SK-N-SH (cell line): ENCODE measurements at regions not wholly inside any gene's neighbourhood (a gene's known extent, or its start where the extent isn't known, plus 50 kb on each side); places are given as distances from the start of the nearest gene placed in this dataset.

Source experiments
- CTCF ChIA-PET: fragments of 300-600, 350-600 bp; formaldehyde crosslinking; extraction: SDS; loops from one replicate; lab custom pipeline; 2021; lab: Yijun Ruan, JAX
- POLR2A ChIA-PET: fragments of 350-600 bp; sonication (Branson Sonifier 250); formaldehyde crosslinking; extraction: SDS; loops from one replicate; lab custom pipeline; 2020; ENCODE audit warnings: antibody characterized with exemption, inconsistent platforms; lab: Yijun Ruan, JAX
- DNase-seq: peaks from one replicate; pipeline ENCODE4 v3.0.0; 2012
- H2AFZ ChIP-seq: fragments of 200-600 bp; sonication (generic); 2 replicates; pipeline ENCODE4 v1.8.1; 2016; ENCODE audit warnings: antibody characterized with exemption, mild to moderate bottlenecking, low read depth
- H3F3A ChIP-seq: fragments of 200-600 bp; sonication (generic); replicated peaks from 2 replicates; pipeline ENCODE3; 2016; ENCODE audit warnings: antibody characterized with exemption, mild to moderate bottlenecking; ENCODE audit not compliant: insufficient read depth
- H3K27ac ChIP-seq, 2 experiments: fragments of 200-500 bp in 1 of 2; fragments of 200-600 bp in 1 of 2; sonication (Bioruptor generic) in 1 of 2; sonication (generic), shearing (Covaris generic) in 1 of 2; 2 replicates each; pipeline versions ENCODE4 v1.5.1 to v1.6.1; 2014 to 2016; ENCODE audit warnings: low read depth in 2 of 2, inconsistent platforms in 1 of 2, low read length in 1 of 2, mild to moderate bottlenecking in 1 of 2, mixed read lengths in 1 of 2
- H3K27me3 ChIP-seq: fragments of 200-600 bp; sonication (generic), shearing (Covaris generic); 2 replicates; pipeline ENCODE4 v1.6.1; 2016; ENCODE audit warnings: mixed run types; ENCODE audit not compliant: insufficient read depth
- H3K36me3 ChIP-seq, 2 experiments: fragments of 200-500 bp in 1 of 2; fragments of 200-600 bp in 1 of 2; sonication (Bioruptor generic) in 1 of 2; sonication (generic) in 1 of 2; replicated peaks in 1 of 2; 2 replicates each; pipeline versions ENCODE3 to v1.5.1; 2014 to 2016; ENCODE audit warnings: low read length in 1 of 2, mild to moderate bottlenecking in 1 of 2; ENCODE audit not compliant: insufficient read depth in 2 of 2, control insufficient read depth in 1 of 2
- H3K4me1 ChIP-seq, 2 experiments: fragments of 200-500 bp in 1 of 2; fragments of 200-600 bp in 1 of 2; sonication (Bioruptor generic) in 1 of 2; sonication (generic), shearing (Covaris generic) in 1 of 2; 2 replicates each; pipeline versions ENCODE4 v1.5.1 to v1.6.1; 2014 to 2016; ENCODE audit warnings: low read depth in 1 of 2, low read length in 1 of 2, mixed run types in 1 of 2; ENCODE audit not compliant: insufficient read depth in 2 of 2, control insufficient read depth in 1 of 2
- H3K4me2 ChIP-seq: fragments of 200-600 bp; sonication (generic), shearing (Covaris generic); 2 replicates; pipeline ENCODE4 v1.6.1; 2017; ENCODE audit warnings: mixed run types
- H3K4me3 ChIP-seq, 2 experiments: fragments of 200-500 bp in 1 of 2; fragments of 200-600 bp in 1 of 2; sonication (Bioruptor generic) in 1 of 2; sonication (generic), shearing (Covaris generic) in 1 of 2; 2 replicates each; pipeline versions ENCODE4 v1.5.1 to v1.8.1; 2014 to 2016; ENCODE audit warnings: low read depth in 2 of 2, inconsistent platforms in 1 of 2, low read length in 1 of 2, mild to moderate bottlenecking in 1 of 2, mixed read lengths in 1 of 2, moderate library complexity in 1 of 2
- H3K79me2 ChIP-seq: fragments of 200-600 bp; sonication (generic); 2 replicates; pipeline ENCODE4 v1.8.1; 2017; ENCODE audit warnings: mild to moderate bottlenecking; ENCODE audit not compliant: insufficient read depth
- H3K9ac ChIP-seq: fragments of 200-600 bp; sonication (generic); 2 replicates; pipeline ENCODE4 v1.6.1; 2017; ENCODE audit warnings: mixed run types
- H3K9me2 ChIP-seq: fragments of 200-600 bp; sonication (generic); 2 replicates; pipeline ENCODE4 v1.6.1; 2017; ENCODE audit warnings: mixed run types
- H3K9me3 ChIP-seq: fragments of 200-600 bp; sonication (generic); 2 replicates; pipeline ENCODE4 v1.6.1; 2017; ENCODE audit warnings: mixed run types, mild to moderate bottlenecking, moderate library complexity
- H4K20me1 ChIP-seq: fragments of 200-600 bp; sonication (generic); 2 replicates; pipeline ENCODE4 v1.6.1; 2017; ENCODE audit warnings: mild to moderate bottlenecking, mixed run types; ENCODE audit not compliant: insufficient read depth
- CHD2 ChIP-seq: fragments of 150-350 bp; IDR thresholded peaks from 2 replicates; pipeline ENCODE4 v1.6.1; 2018; ENCODE audit warnings: low read length; ENCODE audit not compliant: partially characterized antibody
- CTCF ChIP-seq: fragments of 200-600 bp; sonication (generic); IDR thresholded peaks from 2 replicates; pipeline ENCODE4 v1.6.1; 2017; ENCODE audit warnings: antibody characterized with exemption, mild to moderate bottlenecking, moderate library complexity
- ELF1 ChIP-seq: IDR thresholded peaks from 2 replicates; pipeline ENCODE4 v1.4.0; 2012
- EZH2phosphoT487 ChIP-seq: fragments of 200-600 bp; sonication (generic); IDR thresholded peaks from 2 replicates; pipeline ENCODE4 v1.6.1; 2017; ENCODE audit warnings: low read depth, mixed run types, mild to moderate bottlenecking, antibody characterized with exemption, moderate library complexity, borderline replicate concordance
- FOSL2 ChIP-seq: IDR thresholded peaks from 2 replicates; pipeline ENCODE4 v1.4.0; 2012; ENCODE audit warnings: low read depth, mild to moderate bottlenecking, moderate library complexity, borderline replicate concordance
- FOXM1 ChIP-seq: IDR thresholded peaks from 2 replicates; pipeline ENCODE4 v1.4.0; 2012; ENCODE audit warnings: low read depth, mild to moderate bottlenecking
- GABPA ChIP-seq: IDR thresholded peaks from 2 replicates; pipeline ENCODE4 v1.4.0; 2012; ENCODE audit warnings: low read depth, mild to moderate bottlenecking
- GATA2 ChIP-seq: sonication (generic); formaldehyde crosslinking; IDR thresholded peaks from 2 replicates; pipeline ENCODE4 v1.5.0; 2020; ENCODE audit warnings: mild to moderate bottlenecking, missing genetic modification reagents
- IRF3 ChIP-seq: fragments of 150-350 bp; IDR thresholded peaks from 2 replicates; pipeline ENCODE4 v1.6.1; 2016; ENCODE audit warnings: mild to moderate bottlenecking, low read depth, low read length
- JUND ChIP-seq: IDR thresholded peaks from 2 replicates; pipeline ENCODE4 v1.4.0; 2012
- MAX ChIP-seq: IDR thresholded peaks from 2 replicates; pipeline ENCODE4 v1.4.0; 2012; ENCODE audit warnings: low read depth
- MEF2A ChIP-seq: IDR thresholded peaks from 2 replicates; pipeline ENCODE4 v1.4.0; 2012; ENCODE audit warnings: low read depth, borderline replicate concordance
- MXI1 ChIP-seq: IDR thresholded peaks from 2 replicates; pipeline ENCODE4 v1.6.1; 2012; ENCODE audit warnings: mild to moderate bottlenecking, low read depth, low read length, improper control_type of control experiment
- NFIC ChIP-seq: IDR thresholded peaks from 2 replicates; pipeline ENCODE4 v1.4.0; 2012; ENCODE audit warnings: borderline replicate concordance
- NRF1 ChIP-seq: IDR thresholded peaks from 2 replicates; pipeline ENCODE4 v1.6.1; 2012; ENCODE audit warnings: low read depth, mild to moderate bottlenecking, low read length
- POLR2AphosphoS5 ChIP-seq: IDR thresholded peaks from 2 replicates; pipeline ENCODE4 v1.6.1; 2012; ENCODE audit warnings: low read depth, low read length
- RCOR1 ChIP-seq: fragments of 150-350 bp; IDR thresholded peaks from 2 replicates; pipeline ENCODE4 v1.6.1; 2017; ENCODE audit warnings: antibody characterized with exemption, low read length
- RXRA ChIP-seq: IDR thresholded peaks from 2 replicates; pipeline ENCODE4 v1.4.0; 2012; ENCODE audit warnings: low read depth, mild to moderate bottlenecking, borderline replicate concordance
- SIN3A ChIP-seq: IDR thresholded peaks from 2 replicates; pipeline ENCODE4 v1.6.1; 2012; ENCODE audit warnings: low read depth, mild to moderate bottlenecking, low read length, moderate library complexity, borderline replicate concordance
- USF1 ChIP-seq: IDR thresholded peaks from 2 replicates; pipeline ENCODE4 v1.4.0; 2012; ENCODE audit warnings: low read depth, borderline replicate concordance
- YY1 ChIP-seq: IDR thresholded peaks from 2 replicates; pipeline ENCODE4 v1.4.0; 2012; ENCODE audit warnings: low read depth, mild to moderate bottlenecking
- WGBS: methylation state at CpG from one replicate; pipeline ENCODE4 v1.1.6; 2017; ENCODE audit warnings: low lambda C conversion rate; 5-methylcytosine and 5-hydroxymethylcytosine counted together

- no peaks in the 10 kb centered on the region for H3K4me1 ChIP-seq
- 5% methylated on average over 4 of the region's 4 CpGs for WGBS
- CTCF ChIA-PET, result no interaction called here
Observed at GRCh38 chr14:22105624-22106006, 432.0 kb upstream of the OR4E1 start.

GRCh38 chr14:22105006-22105623 lies 431.5 kb upstream of the OR4E1 start:
- Histone ChIP-seq H3K9ac (no peak overlapping the region), H3K4me3 (no peak overlapping the region), H2AFZ (no peak overlapping the region), H4K20me1 (no peaks in the 10 kb centered on the region), H3K36me3 (no peaks in the 10 kb centered on the region), H3K27me3 (no peaks in the 10 kb centered on the region), H3K9me2 (no peaks in the 10 kb centered on the region), H3F3A (no peaks in the 10 kb centered on the region), H3K4me2 (no peak overlapping the region), H3K9me3 (no peaks in the 10 kb centered on the region), H3K4me1 (no peaks in the 10 kb centered on the region), H3K79me2 (no peaks in the 10 kb centered on the region), H3K27ac (no peak overlapping the region)
- 2% methylated on average over 8 of the region's 8 CpGs for WGBS
- ChIA-PET CTCF (no interaction called here), POLR2A (no interaction called here)
- DNase-seq, result no peak
- no peak for TF ChIP-seq USF1
- no peak for TF ChIP-seq RXRA
- no peak for TF ChIP-seq FOSL2
- no peak for TF ChIP-seq IRF3
- TF ChIP-seq MAX, result no peak
- no peak for TF ChIP-seq NRF1
- no peak for TF ChIP-seq POLR2AphosphoS5

More at GRCh38 chr14:22105624-22106006, 432.0 kb upstream of the OR4E1 start:
- TF ChIP-seq RXRA (no peak), CTCF (no peak), SIN3A (no peak), GABPA (no peak), CHD2 (no peak), IRF3 (no peak), MEF2A (no peak), EZH2phosphoT487 (no peak), GATA2 (CRISPR knock-in tag) (no peak), RCOR1 (no peak), ELF1 (no peak), FOXM1 (no peak), YY1 (no peak), NFIC (no peak), MXI1 (no peak), JUND (no peak)
- TF ChIP-seq, all 33 proteins: peak for 0
- Histone ChIP-seq H3K9me3 (no peaks in the 10 kb centered on the region), H3F3A (no peaks in the 10 kb centered on the region), H3K36me3 (no peaks in the 10 kb centered on the region), H3K4me2 (no peak overlapping the region), H3K9ac (no peak overlapping the region), H4K20me1 (no peaks in the 10 kb centered on the region), H2AFZ (no peak overlapping the region), H3K4me3 (no peak overlapping the region), H3K79me2 (no peaks in the 10 kb centered on the region), H3K27me3 (no peaks in the 10 kb centered on the region), H3K9me2 (no peaks in the 10 kb centered on the region), H3K27ac (no peak overlapping the region)
- POLR2A ChIA-PET, result no interaction called here
- no peak for DNase-seq
